ENCODE measurements at regions not wholly inside any gene's neighbourhood (a gene's known extent, or its start where the extent isn't known, plus 50 kb on each side); places are given as distances from the start of the nearest gene placed in this dataset.

DNA sequence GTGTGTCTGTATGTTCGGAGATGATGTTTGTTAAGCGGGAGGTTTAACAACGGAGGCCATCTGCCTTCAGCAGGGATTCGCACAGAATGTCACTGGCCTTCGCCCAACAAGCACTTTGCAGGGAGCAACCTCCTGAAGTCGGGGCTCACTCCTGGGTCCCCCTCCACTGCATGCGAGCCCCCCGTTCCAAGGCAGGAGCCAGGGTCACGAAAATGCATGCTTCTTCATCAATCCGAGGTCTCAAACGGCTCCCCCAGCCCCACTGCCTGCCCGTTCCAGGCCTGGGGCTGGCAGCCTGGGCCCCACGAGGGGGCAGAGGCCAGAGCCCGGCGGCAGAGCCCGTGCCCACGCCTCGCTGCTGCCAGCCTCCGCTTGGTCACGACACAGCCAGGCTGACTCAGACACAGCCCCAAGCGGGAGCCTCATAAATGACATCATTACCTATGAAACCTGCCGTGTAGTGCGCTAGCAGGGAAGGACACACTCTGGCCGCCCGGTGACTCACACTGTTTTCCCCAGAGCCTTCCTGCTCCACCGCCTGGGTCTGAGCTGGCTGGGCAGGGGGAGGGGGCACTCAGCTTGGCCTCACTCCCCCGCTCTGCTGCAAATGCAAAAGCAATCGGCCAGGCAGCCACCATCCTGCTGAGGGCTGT lies 169.5 kb upstream of the RTL1 start:
- no peak for TF ChIP-seq CTCF (IDR thresholded peaks at IDR 0.05; ENCODE audit: poor library complexity, severe bottlenecking)
- peak; percentile 46 for TF ChIP-seq POLR2AphosphoS5 (IDR thresholded peaks at IDR 0.05)
- TF ChIP-seq EP300 (conservative IDR thresholded peaks at IDR 0.05; ENCODE audit: poor library complexity, severe bottlenecking), result no peak
- TF ChIP-seq EZH2 (IDR thresholded peaks at IDR 0.05; ENCODE audit: borderline replicate concordance, insufficient read depth, low read length, poor library complexity, severe bottlenecking), result no peak
- TF ChIP-seq REST (IDR thresholded peaks at IDR 0.05; ENCODE audit: borderline replicate concordance), result no peak

Data from neural cell (in vitro differentiated cells).